NT2/D1 (cell line): ENCODE measurements at regions not wholly inside any gene's neighbourhood (a gene's known extent, or its start where the extent isn't known, plus 50 kb on each side); places are given as distances from the start of the nearest gene placed in this dataset.

Source experiments
- YY1 ChIP-seq: IDR thresholded peaks from 2 replicates; pipeline ENCODE4 v1.6.1; 2011; ENCODE audit not compliant: insufficient read length, insufficient read depth
- ZNF274 ChIP-seq: IDR thresholded peaks from 2 replicates; pipeline ENCODE4 v1.6.1; 2011; ENCODE audit warnings: mild to moderate bottlenecking, low read depth, low read length

- TF ChIP-seq ZNF274 (no peak), YY1 (no peak)
Observed at GRCh38 chr11:135043434-135043833, 631.4 kb upstream of the B3GAT1 start.
